K562 (cell line): ENCODE measurements at regions not wholly inside any gene's neighbourhood (a gene's known extent, or its start where the extent isn't known, plus 50 kb on each side); places are given as distances from the start of the nearest gene placed in this dataset.

Source experiments
- MTA2 ChIP-seq: fragments of 450-650 bp; IDR thresholded peaks from 2 replicates; pipeline ENCODE4 v1.6.1; 2016; ENCODE audit warnings: low read depth
- NFRKB ChIP-seq: fragments of 450-650 bp; IDR thresholded peaks from 2 replicates; pipeline ENCODE4 v1.6.1; 2016; ENCODE audit warnings: low read depth
- RAD21 ChIP-seq, 2 experiments: fragments of 250-450 bp in 1 of 2; fragments of 450-650 bp in 1 of 2; sonication (Bioruptor Pico) in 1 of 2; formaldehyde crosslinking in 1 of 2; IDR thresholded peaks in 1 of 2; conservative IDR thresholded peaks in 1 of 2; 2 replicates each; pipeline versions ENCODE4 v1.4.0 to v1.8.0; 2020 to 2022; ENCODE audit warnings: mild to moderate bottlenecking in 2 of 2, moderate library complexity in 1 of 2
- YBX1 ChIP-seq: fragments of 450-650 bp; IDR thresholded peaks from 2 replicates; pipeline ENCODE4 v1.7.1; 2016; ENCODE audit warnings: mild to moderate bottlenecking
- ZNF133 ChIP-seq: fragments of 250-450 bp; sonication (Bioruptor Pico); IDR thresholded peaks from 2 replicates; pipeline ENCODE4 v1.4.0; 2020; ENCODE audit warnings: mild to moderate bottlenecking
- TF ChIP-seq, protein P1 (sequence below), 3 experiments: IDR thresholded peaks in 2 of 3; conservative IDR thresholded peaks in 1 of 3; 2 replicates each; pipeline ENCODE4 v1.5.1; 2011 to 2012; ENCODE audit warnings: low read length in 3 of 3, mild to moderate bottlenecking in 3 of 3, control low read depth in 2 of 3, improper control_type of control experiment in 1 of 3, inconsistent platforms in 1 of 3, low read depth in 1 of 3, mixed read lengths in 1 of 3, moderate library complexity in 1 of 3; ENCODE audit not compliant: insufficient read depth in 2 of 3

DNA sequence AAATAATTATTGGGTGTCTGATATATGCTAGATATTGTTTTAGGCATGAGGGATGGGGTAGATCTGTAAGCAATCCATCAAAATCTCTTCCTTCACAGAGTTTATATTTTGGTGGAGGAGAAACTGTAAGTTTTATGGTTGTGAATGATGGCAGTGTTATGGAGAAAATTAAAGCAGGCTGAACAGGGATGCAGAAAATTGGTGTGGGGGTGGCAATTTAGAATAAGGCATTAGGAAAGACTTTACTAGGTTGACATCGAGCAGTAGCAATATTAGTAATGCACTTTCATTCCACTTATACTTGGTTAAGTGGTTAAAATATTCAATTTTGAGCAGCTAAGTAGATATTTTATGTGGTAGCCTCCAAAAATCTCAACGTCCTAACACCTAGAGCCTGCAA is 261.1 kb upstream of the SNX7 start:
- TF ChIP-seq ZNF133 (CRISPR knock-in tag), result no peak
- TF ChIP-seq, protein P1, sequence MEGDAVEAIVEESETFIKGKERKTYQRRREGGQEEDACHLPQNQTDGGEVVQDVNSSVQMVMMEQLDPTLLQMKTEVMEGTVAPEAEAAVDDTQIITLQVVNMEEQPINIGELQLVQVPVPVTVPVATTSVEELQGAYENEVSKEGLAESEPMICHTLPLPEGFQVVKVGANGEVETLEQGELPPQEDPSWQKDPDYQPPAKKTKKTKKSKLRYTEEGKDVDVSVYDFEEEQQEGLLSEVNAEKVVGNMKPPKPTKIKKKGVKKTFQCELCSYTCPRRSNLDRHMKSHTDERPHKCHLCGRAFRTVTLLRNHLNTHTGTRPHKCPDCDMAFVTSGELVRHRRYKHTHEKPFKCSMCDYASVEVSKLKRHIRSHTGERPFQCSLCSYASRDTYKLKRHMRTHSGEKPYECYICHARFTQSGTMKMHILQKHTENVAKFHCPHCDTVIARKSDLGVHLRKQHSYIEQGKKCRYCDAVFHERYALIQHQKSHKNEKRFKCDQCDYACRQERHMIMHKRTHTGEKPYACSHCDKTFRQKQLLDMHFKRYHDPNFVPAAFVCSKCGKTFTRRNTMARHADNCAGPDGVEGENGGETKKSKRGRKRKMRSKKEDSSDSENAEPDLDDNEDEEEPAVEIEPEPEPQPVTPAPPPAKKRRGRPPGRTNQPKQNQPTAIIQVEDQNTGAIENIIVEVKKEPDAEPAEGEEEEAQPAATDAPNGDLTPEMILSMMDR (IDR thresholded peaks at IDR 0.05 in 2 of 3, conservative IDR thresholded peaks at IDR 0.05 in 1 of 3; ENCODE audit: insufficient read depth in 2 of 3, low read depth in 1 of 3, low read length in 3 of 3), result no peak
- no peak for TF ChIP-seq RAD21 (CRISPR knock-in tag; conservative IDR thresholded peaks at IDR 0.05 in 1 of 2, IDR thresholded peaks at IDR 0.05 in 1 of 2)
- TF ChIP-seq YBX1, result no peak
- no peak for TF ChIP-seq NFRKB
- TF ChIP-seq MTA2, result no peak
